ENCODE measurements at regions not wholly inside any gene's neighbourhood (a gene's known extent, or its start where the extent isn't known, plus 50 kb on each side); places are given as distances from the start of the nearest gene placed in this dataset.

GRCh38 chr7:10770176-10770575 lies 203.5 kb upstream of the PHF14 start:
- TF ChIP-seq CTCF (optimal IDR thresholded peaks at IDR 0.05 in 1 of 3, IDR thresholded peaks at IDR 0.05 in 1 of 3, conservative IDR thresholded peaks at IDR 0.05 in 1 of 3; ENCODE audit: extremely low read depth in 1 of 3, insufficient read depth in 2 of 3, low read length in 3 of 3) (no peak), EZH2 (IDR thresholded peaks at IDR 0.05; ENCODE audit: low read length) (no peak)

Measured in keratinocyte (primary cell).